NCI-H146 (cell line): ENCODE measurements at regions not wholly inside any gene's neighbourhood (a gene's known extent, or its start where the extent isn't known, plus 50 kb on each side); places are given as distances from the start of the nearest gene placed in this dataset.
A peak's percentile ranks its signal among the peaks of the same experiment; 100 is the strongest.

Experiments
- DNase-seq: peaks from one replicate; lab custom pipeline; 2025; lab: John Stamatoyannopoulos, UW

- no peak for DNase-seq
Measured at GRCh38 chr2:139045524-139045923, 265.3 kb upstream of the NXPH2 start.

GRCh38 chr2:139034064-139034463, 253.9 kb upstream of the NXPH2 start:
- no peak for DNase-seq

DNA sequence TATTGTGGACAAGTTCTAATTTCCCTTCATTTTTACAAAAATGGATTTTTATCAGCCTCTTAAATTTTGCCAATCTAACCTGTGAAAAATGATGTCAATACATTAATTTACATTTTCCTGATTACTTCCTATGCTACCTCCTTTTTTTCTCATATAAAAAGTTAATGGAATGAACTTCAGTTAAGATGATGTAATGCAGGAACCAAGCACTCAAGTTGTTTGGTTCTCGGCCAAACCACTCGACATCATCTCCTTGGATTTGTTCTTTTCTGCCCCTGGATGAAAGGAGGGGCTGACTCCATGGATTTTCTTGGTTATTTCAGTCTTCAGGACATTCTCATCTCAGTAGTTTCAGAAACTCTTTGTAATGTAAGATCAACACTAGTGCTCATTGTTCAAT, 253.1 kb upstream of the NXPH2 start:
- no peak for DNase-seq

DNA sequence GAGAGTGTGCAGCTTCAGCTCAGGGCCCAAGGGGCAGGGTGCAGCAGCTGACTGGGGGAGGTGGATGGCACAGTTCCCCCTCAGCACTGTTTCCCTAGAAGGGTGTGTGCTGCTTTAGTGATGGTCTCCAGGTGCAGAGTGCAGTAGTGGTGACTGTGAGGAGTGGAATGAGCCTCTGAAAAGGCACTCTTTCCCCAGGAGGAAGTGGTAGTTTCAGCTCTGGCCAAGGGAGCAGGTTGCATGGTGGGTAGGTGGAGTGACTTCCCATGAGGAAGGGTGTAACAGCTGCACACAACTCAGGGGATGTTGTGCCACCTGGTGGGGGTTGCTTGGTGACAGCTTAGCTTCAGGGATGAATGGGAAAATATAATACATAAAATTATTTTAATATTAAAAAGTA, 251.5 kb upstream of the NXPH2 start:
- peak; percentile 63 for DNase-seq

DNA sequence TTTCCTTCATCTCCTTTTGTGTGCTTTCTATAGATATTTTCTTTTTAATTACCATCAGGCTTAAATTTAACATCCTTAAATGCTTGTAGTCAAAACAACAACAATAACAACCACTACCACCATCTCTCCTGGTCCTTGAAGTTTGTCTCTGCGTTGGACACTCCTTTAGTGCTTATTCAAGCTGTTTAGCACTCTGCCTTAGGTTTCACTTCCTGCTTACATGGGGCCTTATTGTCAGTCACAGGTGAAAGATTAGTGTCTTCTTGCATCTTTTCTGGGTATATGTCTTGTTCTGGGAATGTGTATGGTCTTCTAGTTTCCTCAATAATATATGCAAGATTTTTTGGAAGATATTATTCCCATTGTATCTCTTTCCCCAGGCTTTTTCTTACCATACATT, 240.1 kb upstream of the NXPH2 start:
- no peak for DNase-seq

- no peak for DNase-seq
Measured at GRCh38 chr2:139018252-139018651, 238.1 kb upstream of the NXPH2 start.

DNA sequence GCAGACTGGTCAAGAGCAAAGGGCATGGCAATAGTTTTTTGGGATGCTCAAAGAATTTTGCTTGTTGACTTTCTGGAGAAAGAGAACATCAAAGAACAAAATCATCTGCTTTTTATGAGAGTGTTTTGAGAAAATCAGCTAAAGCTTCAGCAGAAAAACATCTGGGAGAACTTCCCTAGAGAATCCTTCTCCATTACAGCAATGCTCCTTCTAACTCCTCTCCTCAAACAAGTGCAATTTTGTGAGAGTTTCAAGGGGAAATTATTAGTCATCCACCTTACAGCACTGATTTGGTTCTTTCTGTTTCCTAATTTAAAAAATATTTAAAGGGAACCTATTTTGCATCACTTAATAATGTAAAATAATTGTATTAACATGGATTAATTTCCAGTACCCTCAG, 226.9 kb upstream of the NXPH2 start:
- no peak for DNase-seq

DNA sequence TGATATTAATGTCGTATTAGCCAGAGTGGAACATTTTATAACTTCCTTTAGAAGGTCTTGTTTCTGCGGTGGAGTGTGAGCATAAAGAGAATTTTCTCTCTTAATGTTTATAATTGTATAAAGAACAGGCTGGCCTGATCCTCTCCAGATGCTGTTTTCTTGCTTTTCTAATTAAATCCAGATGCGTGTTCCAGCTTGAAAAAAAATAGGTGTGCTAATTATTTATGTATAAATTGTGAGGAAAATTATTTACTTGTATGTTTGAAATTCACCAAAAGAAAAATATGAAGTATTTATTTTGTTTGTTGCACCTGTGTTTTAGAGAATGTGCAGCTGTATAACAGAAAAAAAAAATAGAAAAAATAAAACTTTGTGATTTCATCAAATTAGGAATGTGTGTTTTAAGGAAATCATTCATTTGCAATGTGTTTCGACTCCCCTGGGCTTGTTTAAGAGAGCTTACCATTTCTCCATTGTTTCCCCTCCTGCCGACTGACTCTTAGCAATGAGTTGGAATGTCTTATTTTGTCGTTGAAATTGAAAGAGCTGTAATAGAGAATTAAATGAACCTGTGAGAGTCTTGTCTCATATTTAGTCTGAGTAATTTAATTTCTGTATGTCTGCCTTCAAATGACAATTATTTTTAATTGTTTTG, 220.1 kb upstream of the NXPH2 start:
- DNase-seq = no peak

DNA sequence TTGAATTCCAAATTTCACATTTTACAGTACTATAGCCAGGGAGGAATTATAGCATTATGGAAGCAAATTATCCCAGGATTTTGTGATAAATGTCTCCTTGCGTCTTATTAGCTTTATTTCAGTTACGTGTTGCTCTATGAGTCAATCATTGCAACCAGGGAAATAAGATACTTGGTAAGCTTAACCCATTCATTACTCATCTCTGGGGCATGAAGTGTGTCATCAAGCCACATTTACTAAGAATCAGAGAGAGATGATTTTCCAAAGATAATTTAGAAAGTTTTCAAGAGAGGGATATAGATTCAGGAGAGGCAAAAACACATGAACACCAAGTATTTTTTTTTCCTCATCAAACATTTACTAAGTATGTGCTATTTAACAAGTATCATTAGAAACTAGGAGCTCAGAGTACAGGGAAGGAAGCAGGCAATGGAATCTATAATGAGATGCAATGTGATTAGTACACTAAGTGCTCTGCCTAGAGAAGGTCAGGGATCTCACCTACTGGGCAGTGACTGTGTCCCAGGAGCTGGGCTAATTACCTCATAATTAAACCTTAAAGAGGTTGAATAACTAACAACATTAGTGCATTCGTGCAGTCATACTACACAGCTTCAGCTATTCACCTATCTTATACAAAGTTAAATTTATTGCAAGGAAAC, 217.8 kb upstream of the NXPH2 start:
- DNase-seq = no peak

DNA sequence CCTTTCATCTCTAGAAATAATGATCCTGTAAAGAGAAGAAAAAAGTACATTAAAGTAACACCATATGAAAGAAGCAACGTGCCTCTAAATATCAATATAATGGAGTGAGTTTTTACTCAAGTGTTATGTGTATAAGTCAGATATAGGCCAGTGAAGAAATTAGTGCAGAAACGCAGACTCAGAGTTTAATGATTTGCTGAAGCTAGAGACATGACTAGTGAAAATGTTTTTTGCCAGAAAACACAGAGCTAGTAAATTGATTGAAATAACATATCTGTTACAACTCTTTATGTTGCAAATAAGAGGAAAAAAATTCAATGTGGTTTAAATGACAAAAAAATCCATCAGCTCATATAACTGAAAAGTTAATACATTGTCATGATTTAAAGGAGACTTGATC, 217.2 kb upstream of the NXPH2 start:
- no peak for DNase-seq

- no peak for DNase-seq
Measured at GRCh38 chr2:138994502-138994901, 214.3 kb upstream of the NXPH2 start.

DNA sequence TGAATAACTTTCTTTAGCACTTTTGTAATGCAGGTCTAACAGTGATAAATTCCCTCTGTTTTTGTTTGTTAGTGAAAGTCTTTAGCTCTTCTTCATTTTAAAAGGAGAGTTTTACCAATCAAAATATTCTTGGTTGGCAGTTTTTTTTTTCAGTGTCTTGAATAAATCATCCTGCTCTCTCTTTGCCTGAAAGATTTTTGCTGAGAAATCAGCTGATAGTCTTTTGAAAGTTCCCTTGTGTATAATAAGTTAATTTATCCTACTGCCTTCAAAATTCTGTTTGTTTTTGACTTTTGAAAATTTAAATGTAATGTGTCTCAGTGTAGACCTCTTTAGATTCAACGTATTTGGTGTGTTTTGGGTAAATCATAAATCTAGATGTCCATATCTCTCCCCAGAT, 205.7 kb upstream of the NXPH2 start:
- DNase-seq = no peak

- DNase-seq = no peak
Measured at GRCh38 chr2:138979131-138979785, 199.1 kb upstream of the NXPH2 start.

DNA sequence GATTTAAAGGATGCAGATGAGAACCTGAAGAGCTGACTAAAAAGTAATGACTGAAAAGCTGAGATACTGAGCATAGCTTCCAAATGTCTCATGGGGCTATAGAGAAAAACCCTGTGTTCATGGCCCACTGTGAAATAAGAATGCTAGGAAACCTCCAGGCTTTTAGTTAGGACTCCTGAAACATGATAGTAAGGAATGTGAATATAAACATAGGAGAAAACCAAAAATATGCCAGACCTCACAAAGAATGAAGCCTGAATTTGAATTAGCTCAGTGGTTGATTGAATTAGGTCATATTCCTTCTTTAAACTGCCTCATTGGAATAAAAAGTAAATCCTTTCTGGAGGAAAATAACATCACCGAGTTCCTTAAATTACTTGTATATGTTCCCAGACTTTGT, 194.5 kb upstream of the NXPH2 start:
- DNase-seq = no peak

DNA sequence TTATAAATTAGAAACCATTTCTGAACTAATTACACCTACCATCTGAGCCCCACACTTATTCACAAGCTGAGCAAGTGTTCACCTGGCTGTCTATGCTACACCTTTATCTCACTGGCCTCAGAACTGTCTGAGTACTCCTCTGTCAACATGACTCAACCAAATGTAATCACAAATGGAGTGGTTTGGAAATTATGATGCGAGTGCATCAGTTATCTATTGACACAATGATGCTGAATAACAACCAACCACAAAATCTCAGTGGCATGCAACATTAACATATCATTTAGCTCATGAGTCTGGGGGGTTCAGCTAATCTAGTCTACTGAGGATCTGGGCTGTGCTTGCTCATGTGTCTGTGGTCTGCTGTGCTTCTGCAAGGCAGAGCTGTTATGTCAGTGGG, 184.2 kb upstream of the NXPH2 start:
- DNase-seq = peak; percentile 62

DNA sequence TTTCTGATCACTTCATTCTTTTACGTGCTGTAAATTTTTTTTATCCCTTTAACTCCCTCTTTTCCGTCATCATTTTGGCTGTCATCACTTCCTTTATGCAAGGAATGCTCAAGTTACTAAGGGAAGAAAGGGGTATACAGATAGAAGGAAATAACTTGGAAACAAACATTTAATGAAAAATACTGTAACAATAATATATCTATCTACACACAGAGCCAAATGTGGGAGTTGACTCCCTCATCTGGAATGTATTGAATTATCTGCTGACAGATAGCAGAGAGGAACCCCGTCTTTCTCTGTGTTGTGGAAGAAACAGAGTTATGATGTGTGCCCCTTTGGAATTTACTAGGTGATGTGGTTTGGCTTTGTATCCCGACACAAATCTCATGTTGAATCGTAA, 182.5 kb upstream of the NXPH2 start:
- no peak for DNase-seq

GRCh38 chr2:138960191-138960590, 180.0 kb upstream of the NXPH2 start:
- DNase-seq = peak; percentile 86

DNA sequence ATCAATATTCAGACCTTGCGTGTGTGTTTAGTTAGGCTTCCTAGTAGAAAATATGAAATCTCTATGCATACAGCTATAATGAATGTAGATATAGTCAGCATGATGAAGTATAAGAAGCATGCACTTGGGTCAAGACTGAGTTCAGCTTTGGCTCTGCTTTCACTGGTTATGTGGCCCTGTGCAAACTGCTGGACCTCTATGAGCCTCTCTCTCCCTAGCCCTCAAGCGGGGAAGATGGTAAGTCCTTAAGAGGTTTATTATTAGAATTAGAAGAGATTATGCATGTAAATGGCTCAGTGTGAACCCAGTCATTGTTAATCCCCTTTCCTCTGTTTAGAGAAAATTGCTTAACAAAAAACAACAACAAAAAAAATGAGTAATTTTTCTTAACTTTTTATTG, 178.8 kb upstream of the NXPH2 start:
- no peak for DNase-seq

- peak; percentile 68 for DNase-seq
Measured at GRCh38 chr2:138956116-138956515, 175.9 kb upstream of the NXPH2 start.

DNA sequence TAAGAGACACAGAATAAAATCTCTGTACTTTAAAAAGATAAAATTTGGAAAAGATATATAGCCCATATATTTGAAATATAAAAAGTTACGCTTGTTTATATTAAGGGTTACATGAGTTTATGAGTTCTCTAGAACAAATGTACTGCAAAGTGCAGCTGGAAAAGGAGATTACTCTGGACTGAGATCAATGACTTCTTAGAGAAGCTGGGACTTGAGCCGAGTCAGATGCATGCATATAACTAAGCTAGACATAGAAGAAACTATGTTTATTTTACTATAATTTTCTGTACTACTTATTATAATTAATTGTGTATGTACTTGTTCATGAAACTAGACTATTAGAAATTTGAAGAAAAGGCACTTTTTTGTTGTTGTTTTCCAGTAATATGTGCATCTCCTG, 170.3 kb upstream of the NXPH2 start:
- DNase-seq = no peak

DNA sequence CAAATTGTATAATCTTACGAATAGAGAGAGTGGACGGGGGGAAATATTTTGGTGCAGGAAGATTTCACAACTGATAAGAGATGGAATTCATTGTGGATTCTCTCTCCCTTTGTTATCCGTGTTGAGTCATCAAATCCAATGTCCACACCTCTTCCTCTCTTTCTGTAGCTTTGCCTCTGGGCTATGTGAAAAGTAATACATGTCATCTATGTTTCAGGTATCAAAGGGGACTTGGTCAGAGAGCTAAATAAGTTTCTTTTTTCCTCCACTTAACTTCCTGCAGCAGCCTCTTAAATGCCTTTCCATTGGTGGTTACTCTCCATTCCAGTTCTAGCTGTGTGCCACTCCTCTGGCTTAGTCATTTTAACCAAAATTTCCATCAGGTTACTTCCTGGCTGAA, 169.3 kb upstream of the NXPH2 start:
- DNase-seq = peak; percentile 39

DNA sequence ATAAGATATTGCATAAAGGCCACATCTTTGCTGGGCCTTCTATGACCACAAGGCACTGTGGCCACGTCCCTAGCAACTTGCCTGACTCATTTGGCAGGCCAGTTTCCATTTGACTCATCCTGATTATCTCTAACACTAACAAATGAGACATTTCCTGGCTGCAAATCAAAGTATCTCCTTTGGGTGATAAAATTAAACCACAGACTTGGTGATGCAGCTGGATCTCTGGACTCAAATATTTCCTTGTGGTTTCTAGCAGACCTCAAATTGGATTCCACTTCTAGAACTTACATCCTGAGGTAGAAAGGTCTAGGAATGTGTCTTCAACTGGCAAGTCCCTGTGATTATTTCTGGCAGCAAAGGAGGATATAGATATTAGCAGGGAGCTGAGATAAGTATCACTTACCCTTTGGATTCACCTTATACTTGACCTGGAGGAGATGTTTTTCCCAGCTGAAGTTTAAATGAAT, 167.9 kb upstream of the NXPH2 start:
- no peak for DNase-seq

- DNase-seq = no peak
Measured at GRCh38 chr2:138943470-138943869, 163.3 kb upstream of the NXPH2 start.

DNA sequence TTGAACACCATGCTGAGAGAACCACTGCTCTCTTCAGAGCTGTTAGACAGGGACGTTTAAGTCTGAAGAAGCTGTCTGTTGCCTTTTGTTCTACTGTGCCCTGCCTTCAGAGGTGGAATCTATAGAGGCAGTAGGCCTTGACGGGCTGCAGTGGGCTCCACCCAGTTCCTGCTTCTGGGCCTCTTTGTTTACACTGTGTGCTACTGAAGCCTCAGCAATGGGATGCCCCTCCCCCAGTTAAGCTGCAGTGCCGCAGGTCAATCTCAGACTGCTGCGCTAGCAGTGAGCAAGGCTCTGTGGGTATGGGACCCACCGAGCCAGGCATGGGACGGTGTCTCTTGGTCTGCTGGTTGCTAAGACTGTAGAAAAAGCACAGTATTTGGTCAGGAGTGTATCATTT, 162.3 kb upstream of the NXPH2 start:
- DNase-seq = no peak
